Neural cell (in vitro differentiated cells): ENCODE measurements at regions not wholly inside any gene's neighbourhood (a gene's known extent, or its start where the extent isn't known, plus 50 kb on each side); places are given as distances from the start of the nearest gene placed in this dataset.

Experiments
- H2AFZ ChIP-seq: fragments of 200-600, 300-800 bp; sonication (generic), shearing (Covaris generic); 2 replicates; pipeline ENCODE4 v1.6.0; 2014; ENCODE audit warnings: low read depth, mild to moderate bottlenecking, antibody characterized with exemption, low read length, moderate library complexity
- H3F3A ChIP-seq: fragments of 200-600 bp; shearing (Covaris generic); 2 replicates; pipeline ENCODE4 v1.6.1; 2016; ENCODE audit warnings: mild to moderate bottlenecking, moderate library complexity, mixed read lengths, antibody characterized with exemption, low read length; ENCODE audit not compliant: insufficient read depth, poor library complexity, severe bottlenecking
- H3K27ac ChIP-seq: fragments of 200-600, 300-800 bp; sonication (generic), shearing (Covaris generic); 2 replicates; pipeline ENCODE4 v1.5.1; 2014; ENCODE audit warnings: mild to moderate bottlenecking, low read length, moderate library complexity
- H3K27me3 ChIP-seq: fragments of 300-800, 200-600 bp; sonication (generic), shearing (Covaris generic); 2 replicates; pipeline ENCODE4 v1.6.0; 2014; ENCODE audit warnings: mild to moderate bottlenecking, low read depth, low read length, moderate library complexity; ENCODE audit not compliant: insufficient read depth
- H3K36me3 ChIP-seq: fragments of 300-800, 200-600 bp; sonication (generic), shearing (Covaris generic); 2 replicates; pipeline ENCODE4 v1.5.1; 2014; ENCODE audit warnings: mild to moderate bottlenecking, antibody characterized with exemption, low read length, moderate library complexity; ENCODE audit not compliant: insufficient read depth
- H3K4me2 ChIP-seq: fragments of 300-800, 200-600 bp; sonication (generic), shearing (Covaris generic); 2 replicates; pipeline ENCODE4 v1.6.0; 2014; ENCODE audit warnings: mild to moderate bottlenecking, low read length
- H3K4me3 ChIP-seq: fragments of 300-800, 200-600 bp; sonication (generic), shearing (Covaris generic); 2 replicates; pipeline ENCODE4 v1.5.1; 2014; ENCODE audit warnings: mild to moderate bottlenecking, low read length, moderate library complexity
- H3K79me2 ChIP-seq: fragments of 200-600 bp; shearing (Covaris generic); replicated peaks from 2 replicates; pipeline ENCODE4 v1.6.0; 2014; ENCODE audit warnings: mild to moderate bottlenecking, low read length, moderate library complexity; ENCODE audit not compliant: insufficient read depth
- H3K9ac ChIP-seq: fragments of 300-800, 200-600 bp; sonication (generic), shearing (Covaris generic); 2 replicates; pipeline ENCODE4 v1.6.1; 2016; ENCODE audit warnings: mild to moderate bottlenecking, low read length, mixed read lengths
- H3K9me2 ChIP-seq: fragments of 200-600 bp; shearing (Covaris generic); 2 replicates; pipeline ENCODE4 v1.6.1; 2016; ENCODE audit warnings: mild to moderate bottlenecking, low read length, mixed read lengths; ENCODE audit not compliant: insufficient read depth
- H3K9me3 ChIP-seq: fragments of 200-600, 300-800 bp; sonication (generic), shearing (Covaris generic); 2 replicates; pipeline ENCODE4 v1.6.1; 2016; ENCODE audit warnings: mild to moderate bottlenecking, mixed run types, low read length, moderate library complexity, mixed read lengths
- H4K20me1 ChIP-seq: fragments of 200-600 bp; shearing (Covaris generic); 2 replicates; pipeline ENCODE4 v1.6.1; 2016; ENCODE audit warnings: mild to moderate bottlenecking, mixed run types; ENCODE audit not compliant: insufficient read depth
- EP300 ChIP-seq: fragments of 450-650 bp; conservative IDR thresholded peaks from 2 replicates; pipeline ENCODE4 v1.6.1; 2014; ENCODE audit warnings: antibody characterized with exemption, mild to moderate bottlenecking, moderate library complexity; ENCODE audit not compliant: poor library complexity, severe bottlenecking
- EZH2 ChIP-seq: fragments of 200-600, 300-800 bp; shearing (Covaris generic), sonication (generic); IDR thresholded peaks from 2 replicates; pipeline ENCODE4 v1.6.1; 2014; ENCODE audit warnings: antibody characterized with exemption, low read length, borderline replicate concordance, mild to moderate bottlenecking; ENCODE audit not compliant: insufficient read depth, poor library complexity, severe bottlenecking
- MXI1 ChIP-seq: fragments of 450-650 bp; conservative IDR thresholded peaks from 2 replicates; pipeline ENCODE4 v1.6.1; 2014; ENCODE audit warnings: antibody characterized with exemption, mild to moderate bottlenecking; ENCODE audit not compliant: poor library complexity, severe bottlenecking
- POLR2AphosphoS5 ChIP-seq: IDR thresholded peaks from 2 replicates; pipeline ENCODE4 v1.6.1; 2012
- RAD21 ChIP-seq: fragments of 450-650 bp; conservative IDR thresholded peaks from 2 replicates; pipeline ENCODE4 v1.6.1; 2014; ENCODE audit warnings: antibody characterized with exemption, mild to moderate bottlenecking, moderate library complexity
- SMC3 ChIP-seq: fragments of 450-650 bp; conservative IDR thresholded peaks from 2 replicates; pipeline ENCODE4 v1.6.1; 2014; ENCODE audit warnings: antibody characterized with exemption, mild to moderate bottlenecking, moderate library complexity; ENCODE audit not compliant: poor library complexity
- TAF1 ChIP-seq: IDR thresholded peaks from 2 replicates; pipeline ENCODE4 v1.6.1; 2012; ENCODE audit warnings: low read depth
- TF ChIP-seq, protein P1 (sequence below): IDR thresholded peaks from 2 replicates; pipeline ENCODE4 v1.6.1; 2012; ENCODE audit warnings: borderline replicate concordance
- TF ChIP-seq, protein P2 (sequence below): fragments of 450-650 bp; IDR thresholded peaks from 2 replicates; pipeline ENCODE4 v1.5.1; 2014; ENCODE audit warnings: antibody characterized with exemption, mild to moderate bottlenecking, moderate library complexity; ENCODE audit not compliant: poor library complexity, severe bottlenecking

DNA sequence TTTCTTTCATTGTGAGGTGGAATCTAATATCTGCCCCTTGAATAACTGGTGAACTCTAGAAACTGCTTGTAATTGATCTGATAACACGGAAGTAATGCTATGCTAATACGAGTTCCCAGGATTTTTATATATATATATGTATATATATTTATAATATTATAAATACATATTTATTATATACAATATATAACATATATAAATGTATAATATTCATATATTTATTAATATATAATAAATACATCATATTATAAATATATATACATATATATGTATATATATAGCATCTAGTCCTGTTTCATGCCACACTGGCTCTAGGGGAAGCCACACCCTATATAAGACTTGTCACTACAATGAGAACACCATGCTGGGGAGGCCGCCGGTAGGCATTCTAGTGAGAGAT lies 156.7 kb upstream of the CDH19 start:
- H3K27me3 ChIP-seq: no peaks in the 10 kb centered on the region
- H3K36me3 ChIP-seq: no peaks in the 10 kb centered on the region
- no peak overlapping the region for H3K4me2 ChIP-seq
- no peak overlapping the region for H3K27ac ChIP-seq
- H3K4me3 ChIP-seq: no peak overlapping the region
- H3K9me3 ChIP-seq: no peaks in the 10 kb centered on the region
- H3K9ac ChIP-seq: no peak overlapping the region
- H2AFZ ChIP-seq: no peak overlapping the region
- H4K20me1 ChIP-seq: no peaks in the 10 kb centered on the region
- H3F3A ChIP-seq: no peaks in the 10 kb centered on the region
- H3K9me2 ChIP-seq: no peaks in the 10 kb centered on the region
- H3K79me2 ChIP-seq: no peaks in the 10 kb centered on the region
- TF ChIP-seq RAD21 (no peak), EP300 (no peak), EZH2 (no peak), MXI1 (no peak), POLR2AphosphoS5 (no peak), TAF1 (no peak), SMC3 (no peak)
- TF ChIP-seq, protein P1, sequence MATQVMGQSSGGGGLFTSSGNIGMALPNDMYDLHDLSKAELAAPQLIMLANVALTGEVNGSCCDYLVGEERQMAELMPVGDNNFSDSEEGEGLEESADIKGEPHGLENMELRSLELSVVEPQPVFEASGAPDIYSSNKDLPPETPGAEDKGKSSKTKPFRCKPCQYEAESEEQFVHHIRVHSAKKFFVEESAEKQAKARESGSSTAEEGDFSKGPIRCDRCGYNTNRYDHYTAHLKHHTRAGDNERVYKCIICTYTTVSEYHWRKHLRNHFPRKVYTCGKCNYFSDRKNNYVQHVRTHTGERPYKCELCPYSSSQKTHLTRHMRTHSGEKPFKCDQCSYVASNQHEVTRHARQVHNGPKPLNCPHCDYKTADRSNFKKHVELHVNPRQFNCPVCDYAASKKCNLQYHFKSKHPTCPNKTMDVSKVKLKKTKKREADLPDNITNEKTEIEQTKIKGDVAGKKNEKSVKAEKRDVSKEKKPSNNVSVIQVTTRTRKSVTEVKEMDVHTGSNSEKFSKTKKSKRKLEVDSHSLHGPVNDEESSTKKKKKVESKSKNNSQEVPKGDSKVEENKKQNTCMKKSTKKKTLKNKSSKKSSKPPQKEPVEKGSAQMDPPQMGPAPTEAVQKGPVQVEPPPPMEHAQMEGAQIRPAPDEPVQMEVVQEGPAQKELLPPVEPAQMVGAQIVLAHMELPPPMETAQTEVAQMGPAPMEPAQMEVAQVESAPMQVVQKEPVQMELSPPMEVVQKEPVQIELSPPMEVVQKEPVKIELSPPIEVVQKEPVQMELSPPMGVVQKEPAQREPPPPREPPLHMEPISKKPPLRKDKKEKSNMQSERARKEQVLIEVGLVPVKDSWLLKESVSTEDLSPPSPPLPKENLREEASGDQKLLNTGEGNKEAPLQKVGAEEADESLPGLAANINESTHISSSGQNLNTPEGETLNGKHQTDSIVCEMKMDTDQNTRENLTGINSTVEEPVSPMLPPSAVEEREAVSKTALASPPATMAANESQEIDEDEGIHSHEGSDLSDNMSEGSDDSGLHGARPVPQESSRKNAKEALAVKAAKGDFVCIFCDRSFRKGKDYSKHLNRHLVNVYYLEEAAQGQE: no peak
- TF ChIP-seq, protein P2, sequence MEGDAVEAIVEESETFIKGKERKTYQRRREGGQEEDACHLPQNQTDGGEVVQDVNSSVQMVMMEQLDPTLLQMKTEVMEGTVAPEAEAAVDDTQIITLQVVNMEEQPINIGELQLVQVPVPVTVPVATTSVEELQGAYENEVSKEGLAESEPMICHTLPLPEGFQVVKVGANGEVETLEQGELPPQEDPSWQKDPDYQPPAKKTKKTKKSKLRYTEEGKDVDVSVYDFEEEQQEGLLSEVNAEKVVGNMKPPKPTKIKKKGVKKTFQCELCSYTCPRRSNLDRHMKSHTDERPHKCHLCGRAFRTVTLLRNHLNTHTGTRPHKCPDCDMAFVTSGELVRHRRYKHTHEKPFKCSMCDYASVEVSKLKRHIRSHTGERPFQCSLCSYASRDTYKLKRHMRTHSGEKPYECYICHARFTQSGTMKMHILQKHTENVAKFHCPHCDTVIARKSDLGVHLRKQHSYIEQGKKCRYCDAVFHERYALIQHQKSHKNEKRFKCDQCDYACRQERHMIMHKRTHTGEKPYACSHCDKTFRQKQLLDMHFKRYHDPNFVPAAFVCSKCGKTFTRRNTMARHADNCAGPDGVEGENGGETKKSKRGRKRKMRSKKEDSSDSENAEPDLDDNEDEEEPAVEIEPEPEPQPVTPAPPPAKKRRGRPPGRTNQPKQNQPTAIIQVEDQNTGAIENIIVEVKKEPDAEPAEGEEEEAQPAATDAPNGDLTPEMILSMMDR: no peak

DNA sequence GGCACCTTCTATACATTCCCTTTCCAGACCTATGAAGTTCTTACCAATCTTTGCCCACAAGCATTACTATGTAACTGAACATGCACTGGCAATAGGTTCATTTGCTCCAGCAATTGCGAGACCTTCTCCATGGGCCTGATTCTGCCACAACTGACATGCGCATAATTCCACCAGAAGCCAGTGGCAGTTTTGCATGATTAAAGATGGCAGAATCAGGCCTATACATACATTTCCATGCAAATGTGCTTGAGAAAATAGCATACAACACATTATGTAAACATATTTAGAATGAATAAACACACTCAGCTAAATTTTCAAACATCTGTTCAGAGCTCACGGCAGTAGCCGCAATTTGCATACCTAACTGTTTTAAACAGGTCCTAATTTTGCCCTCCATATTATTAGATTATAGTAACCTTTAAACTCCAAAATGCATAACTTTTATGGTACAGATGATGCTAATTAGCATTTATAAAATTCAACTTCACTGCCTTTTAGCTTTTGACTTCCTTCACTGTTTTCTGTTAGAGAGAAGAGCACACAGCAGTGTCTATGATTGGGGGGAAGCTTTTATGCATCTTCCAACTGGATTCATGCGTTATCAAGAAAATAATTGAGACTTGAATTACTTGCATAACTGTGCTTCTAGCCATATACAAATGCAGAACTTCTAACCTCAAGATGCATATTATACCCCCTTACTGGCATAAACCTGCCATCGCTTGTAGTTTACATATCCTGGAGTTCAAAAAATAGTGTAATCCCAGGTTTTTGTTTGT lies 155.3 kb upstream of the CDH19 start:
- no peaks in the 10 kb centered on the region for H3K9me2 ChIP-seq
- H3K9me3 ChIP-seq: no peaks in the 10 kb centered on the region
- no peak overlapping the region for H2AFZ ChIP-seq
- H3K9ac ChIP-seq: no peak overlapping the region
- H3K79me2 ChIP-seq: no peaks in the 10 kb centered on the region
- H4K20me1 ChIP-seq: no peaks in the 10 kb centered on the region
- TF ChIP-seq POLR2AphosphoS5: no peak
- TF ChIP-seq EP300: no peak
- TF ChIP-seq EZH2: no peak
- no peak for TF ChIP-seq MXI1
- TF ChIP-seq, protein P2: no peak
- no peak for TF ChIP-seq TAF1
- no peak for TF ChIP-seq RAD21
- TF ChIP-seq, protein P1: no peak
- TF ChIP-seq SMC3: no peak
- no peaks in the 10 kb centered on the region for H3K27me3 ChIP-seq
- H3K27ac ChIP-seq: no peak overlapping the region
- no peaks in the 10 kb centered on the region for H3K36me3 ChIP-seq
- H3K4me3 ChIP-seq: no peak overlapping the region
- no peaks in the 10 kb centered on the region for H3F3A ChIP-seq
- H3K4me2 ChIP-seq: no peak overlapping the region
